Skeletal muscle tissue (tissue), 3 donors: ENCODE measurements at regions not wholly inside any gene's neighbourhood (a gene's known extent, or its start where the extent isn't known, plus 50 kb on each side); places are given as distances from the start of the nearest gene placed in this dataset.
"Not testable (repeated sequence)": the region's sequence is repeated elsewhere in the genome, so short reads cannot be mapped to it uniquely, and the experiment has no call there.

Experiments used
- H3K27ac ChIP-seq: one replicate; pipeline ENCODE4 v1.7.0; 2013; ENCODE audit warnings: mild to moderate bottlenecking, low read depth, low read length, inconsistent platforms
- H3K27me3 ChIP-seq, 3 donors: one replicate each; pipeline ENCODE4 v1.7.0; 2013; ENCODE audit warnings: low read length in 3 of 3; ENCODE audit not compliant: control insufficient read depth in 3 of 3, insufficient read depth in 3 of 3
- H3K36me3 ChIP-seq, 3 donors: one replicate each; pipeline ENCODE4 v1.7.0; 2013; ENCODE audit warnings: low read length in 3 of 3; ENCODE audit not compliant: control insufficient read depth in 3 of 3, insufficient read depth in 3 of 3
- H3K4me1 ChIP-seq, 3 donors: one replicate each; pipeline ENCODE4 v1.7.0; 2013; ENCODE audit warnings: low read length in 3 of 3, mild to moderate bottlenecking in 3 of 3; ENCODE audit not compliant: control insufficient read depth in 3 of 3, insufficient read depth in 3 of 3
- H3K4me3 ChIP-seq, 3 donors: one replicate each; pipeline ENCODE4 v1.7.0; 2013; ENCODE audit warnings: low read length in 3 of 3
- H3K9ac ChIP-seq, 3 donors: one replicate each; pipeline ENCODE4 v1.7.0; 2013; ENCODE audit warnings: low read length in 3 of 3, mild to moderate bottlenecking in 3 of 3, moderate library complexity in 2 of 3, low read depth in 1 of 3
- H3K9me3 ChIP-seq, 3 donors: one replicate each; pipeline ENCODE4 v1.7.0; 2013; ENCODE audit warnings: low read length in 3 of 3; ENCODE audit not compliant: control insufficient read depth in 3 of 3
- donor health status: Osteomylitis.

- Histone ChIP-seq H3K4me1 (no peaks in the 10 kb centered on the region), H3K27me3 (no peaks in the 10 kb centered on the region), H3K27ac (no peak overlapping the region), H3K4me3 (no peak overlapping the region), H3K9me3 (no peaks in the 10 kb centered on the region), H3K9ac (no peak overlapping the region), H3K36me3 (no peaks in the 10 kb centered on the region)
These were observed 203.2 kb upstream of the FGF13 start for GRCh38 chrX:138914767-138915166.

- H3K9ac ChIP-seq: no peak overlapping the region
- H3K9me3 ChIP-seq: no peaks in the 10 kb centered on the region
- H3K27ac ChIP-seq: no peak overlapping the region
- no peaks in the 10 kb centered on the region for H3K4me1 ChIP-seq
- no peaks in the 10 kb centered on the region for H3K27me3 ChIP-seq
- no peak overlapping the region for H3K4me3 ChIP-seq
- H3K36me3 ChIP-seq: no peaks in the 10 kb centered on the region
These were observed 197.1 kb upstream of the FGF13 start for GRCh38 chrX:138908577-138908976.

GRCh38 chrX:138897621-138898492 is 186.3 kb upstream of the FGF13 start:
- Histone ChIP-seq H3K9ac (no peak overlapping the region), H3K4me3 (no peak overlapping the region), H3K4me1 (no peaks in the 10 kb centered on the region), H3K36me3 (no peaks in the 10 kb centered on the region), H3K27ac (no peak overlapping the region), H3K9me3 (no peaks in the 10 kb centered on the region), H3K27me3 (no peaks in the 10 kb centered on the region)

- Histone ChIP-seq H3K4me1 (no peaks in the 10 kb centered on the region), H3K9me3 (no peaks in the 10 kb centered on the region), H3K4me3 (no peak overlapping the region), H3K9ac (no peak overlapping the region), H3K27ac (no peak overlapping the region), H3K36me3 (no peaks in the 10 kb centered on the region), H3K27me3 (no peaks in the 10 kb centered on the region)
These were observed 179.0 kb upstream of the FGF13 start for GRCh38 chrX:138890491-138890890.

- Histone ChIP-seq H3K9ac (no peak overlapping the region), H3K36me3 (no peaks in the 10 kb centered on the region), H3K9me3 (no peaks in the 10 kb centered on the region), H3K4me1 (no peaks in the 10 kb centered on the region), H3K27me3 (no peaks in the 10 kb centered on the region), H3K4me3 (no peak overlapping the region), H3K27ac (no peak overlapping the region)
These were observed 177.6 kb upstream of the FGF13 start for GRCh38 chrX:138889149-138889548.

GRCh38 chrX:138886769-138887168 is 175.3 kb upstream of the FGF13 start:
- H3K27me3 ChIP-seq: no peaks in the 10 kb centered on the region
- H3K9me3 ChIP-seq: no peaks in the 10 kb centered on the region
- H3K4me1 ChIP-seq: no peaks in the 10 kb centered on the region
- no peak overlapping the region for H3K9ac ChIP-seq
- H3K27ac ChIP-seq: no peak overlapping the region
- no peak overlapping the region for H3K4me3 ChIP-seq
- H3K36me3 ChIP-seq: no peaks in the 10 kb centered on the region

GRCh38 chrX:138885886-138886285 is 174.4 kb upstream of the FGF13 start:
- no peaks in the 10 kb centered on the region for H3K4me1 ChIP-seq
- H3K9ac ChIP-seq: no peak overlapping the region
- H3K36me3 ChIP-seq: no peaks in the 10 kb centered on the region
- H3K4me3 ChIP-seq: no peak overlapping the region
- H3K27me3 ChIP-seq: no peaks in the 10 kb centered on the region
- H3K27ac ChIP-seq: no peak overlapping the region
- no peaks in the 10 kb centered on the region for H3K9me3 ChIP-seq

- H3K27ac ChIP-seq, H3K9me3 ChIP-seq, H3K4me1 ChIP-seq, H3K27me3 ChIP-seq, H3K4me3 ChIP-seq, H3K36me3 ChIP-seq, H3K9ac ChIP-seq: not testable (repeated sequence)
These were observed 168.8 kb upstream of the FGF13 start for GRCh38 chrX:138880293-138880692.

- no peaks in the 10 kb centered on the region for H3K27me3 ChIP-seq
These were observed 166.2 kb upstream of the FGF13 start for GRCh38 chrX:138877746-138878145.

GRCh38 chrX:138875472-138875871 is 164.0 kb upstream of the FGF13 start:
- H3K9ac ChIP-seq: no peak overlapping the region
- H3K36me3 ChIP-seq: no peaks in the 10 kb centered on the region
- H3K4me3 ChIP-seq: no peak overlapping the region
- H3K4me1 ChIP-seq: no peaks in the 10 kb centered on the region
- no peak overlapping the region for H3K27ac ChIP-seq
- H3K9me3 ChIP-seq: no peaks in the 10 kb centered on the region
- H3K27me3 ChIP-seq: no peaks in the 10 kb centered on the region

More at GRCh38 chrX:138877746-138878145, 166.2 kb upstream of the FGF13 start:
- Histone ChIP-seq H3K9me3 (no peaks in the 10 kb centered on the region), H3K4me1 (no peaks in the 10 kb centered on the region), H3K36me3 (no peaks in the 10 kb centered on the region), H3K4me3 (no peak overlapping the region), H3K9ac (no peak overlapping the region), H3K27ac (no peak overlapping the region)
